ENCODE measurements at regions not wholly inside any gene's neighbourhood (a gene's known extent, or its start where the extent isn't known, plus 50 kb on each side); places are given as distances from the start of the nearest gene placed in this dataset.
A peak's percentile ranks its signal among the peaks of the same experiment; 100 is the strongest.

- Histone ChIP-seq H3K27me3 (no peaks in the 10 kb centered on the region), H3K36me3 (no peaks in the 10 kb centered on the region), H3K27ac (no peak overlapping the region), H3K4me1 (peaks cover 0 to 6% (median 5%) of the 10 kb centered on the region in 4 donors), H3K4me3 (no peak overlapping the region), H3K9me3 (no peaks in the 10 kb centered on the region)
- intact Hi-C loops (cut with DNase I; ENCODE audit: low total_unique reads), result loop anchor here (5.0 kb wide), 3 partner anchors 177 to 942 kb away; no protein-coding TSS in a partner anchor
- no peak for TF ChIP-seq CTCF (IDR thresholded peaks at IDR 0.05)
- no peak for DNase-seq
Measured at GRCh38 chr15:38814891-38815290, 250.3 kb upstream of the RASGRP1 start.

GRCh38 chr15:38817427-38818156 lies 253.0 kb upstream of the RASGRP1 start:
- no peaks in the 10 kb centered on the region for H3K27me3 ChIP-seq
- intact Hi-C loops (cut with DNase I; ENCODE audit: low total_unique reads), result loop anchor here (5.0 kb wide), 3 partner anchors 175 to 940 kb away; no protein-coding TSS in a partner anchor
- TF ChIP-seq CTCF (IDR thresholded peaks at IDR 0.05), result peak; percentile 99
- no peaks in the 10 kb centered on the region for H3K36me3 ChIP-seq
- no peak overlapping the region for H3K4me3 ChIP-seq
- peak; percentile 85 to 88 for DNase-seq
- no peak overlapping the region for H3K27ac ChIP-seq
- H3K9me3 ChIP-seq, result no peaks in the 10 kb centered on the region
- peaks cover 0 to 6% (median 5%) of the 10 kb centered on the region in 4 donors for H3K4me1 ChIP-seq

GRCh38 chr15:38818157-38818790 lies 253.7 kb upstream of the RASGRP1 start:
- H3K27me3 ChIP-seq, result no peaks in the 10 kb centered on the region
- intact Hi-C loops (cut with DNase I; ENCODE audit: low total_unique reads), result loop anchor here (5.0 kb wide), 3 partner anchors 174 to 939 kb away; no protein-coding TSS in a partner anchor

GRCh38 chr15:38819387-38819950 lies 254.9 kb upstream of the RASGRP1 start:
- Histone ChIP-seq H3K27me3 (no peaks in the 10 kb centered on the region), H3K36me3 (no peaks in the 10 kb centered on the region), H3K9me3 (no peaks in the 10 kb centered on the region), H3K4me1 (peaks cover 0 to 6% (median 5%) of the 10 kb centered on the region in 4 donors), H3K4me3 (no peak overlapping the region), H3K27ac (no peak overlapping the region)
- intact Hi-C loops (cut with DNase I; ENCODE audit: low total_unique reads), result loop anchor here (5.0 kb wide), 3 partner anchors 173 to 938 kb away; no protein-coding TSS in a partner anchor
- DNase-seq, result no peak
- no peak for TF ChIP-seq CTCF (IDR thresholded peaks at IDR 0.05)

More at GRCh38 chr15:38818157-38818790, 253.7 kb upstream of the RASGRP1 start:
- TF ChIP-seq CTCF (IDR thresholded peaks at IDR 0.05), result no peak
- DNase-seq, result no peak
- Histone ChIP-seq H3K36me3 (no peaks in the 10 kb centered on the region), H3K4me3 (no peak overlapping the region), H3K4me1 (peaks cover 0 to 6% (median 5%) of the 10 kb centered on the region in 4 donors), H3K9me3 (no peaks in the 10 kb centered on the region), H3K27ac (no peak overlapping the region)

- DNase-seq, result no peak
- TF ChIP-seq CTCF (IDR thresholded peaks at IDR 0.05), result no peak
- intact Hi-C loops (cut with DNase I; ENCODE audit: low total_unique reads), result no loop called here
- Histone ChIP-seq H3K36me3 (no peaks in the 10 kb centered on the region), H3K27ac (no peak overlapping the region), H3K27me3 (no peaks in the 10 kb centered on the region), H3K4me1 (peaks cover 0 to 6% (median 0%) of the 10 kb centered on the region in 4 donors), H3K4me3 (no peak overlapping the region), H3K9me3 (no peaks in the 10 kb centered on the region)
Measured at GRCh38 chr15:38823263-38823662, 258.6 kb upstream of the RASGRP1 start.
